Endothelial cell (in vitro differentiated cells): ENCODE measurements at regions not wholly inside any gene's neighbourhood (a gene's known extent, or its start where the extent isn't known, plus 50 kb on each side); places are given as distances from the start of the nearest gene placed in this dataset.
"Not testable (repeated sequence)": the region's sequence is repeated elsewhere in the genome, so short reads cannot be mapped to it uniquely, and the experiment has no call there.

Experiments used
- DNase-seq: peaks from one replicate; pipeline ENCODE4 v3.0.0; 2021; ENCODE audit warnings: low spot score
- H3K27ac Mint-ChIP-seq: one replicate; pipeline ENCODE4 v1.8.0; 2021; ENCODE audit warnings: mixed read lengths, inconsistent platforms; ENCODE audit not compliant: unreplicated experiment
- H3K27me3 Mint-ChIP-seq: one replicate; pipeline ENCODE4 v1.8.0; 2021; ENCODE audit warnings: mild to moderate bottlenecking, moderate library complexity, mixed read lengths, inconsistent platforms; ENCODE audit not compliant: unreplicated experiment
- H3K36me3 Mint-ChIP-seq: one replicate; pipeline ENCODE4 v1.8.0; 2021; ENCODE audit warnings: mild to moderate bottlenecking, low read depth, mixed read lengths, inconsistent platforms; ENCODE audit not compliant: unreplicated experiment
- H3K4me1 Mint-ChIP-seq: one replicate; pipeline ENCODE4 v1.8.0; 2021; ENCODE audit warnings: mild to moderate bottlenecking, mixed read lengths, inconsistent platforms; ENCODE audit not compliant: unreplicated experiment
- H3K4me3 Mint-ChIP-seq: one replicate; pipeline ENCODE4 v1.8.0; 2021; ENCODE audit warnings: mild to moderate bottlenecking, mixed read lengths, inconsistent platforms; ENCODE audit not compliant: unreplicated experiment
- H3K9me3 Mint-ChIP-seq: one replicate; pipeline ENCODE4 v1.8.0; 2021; ENCODE audit warnings: mixed read lengths, inconsistent platforms; ENCODE audit not compliant: unreplicated experiment

- H3K9me3 Mint-ChIP-seq, H3K4me1 Mint-ChIP-seq, H3K27me3 Mint-ChIP-seq, H3K36me3 Mint-ChIP-seq, H3K27ac Mint-ChIP-seq, H3K4me3 Mint-ChIP-seq, DNase-seq: not testable (repeated sequence)
Observed at GRCh38 chr15:22598552-22598951, 139.8 kb downstream of the GOLGA6L22 start.

- not testable (repeated sequence) for H3K4me1 Mint-ChIP-seq, H3K27ac Mint-ChIP-seq, H3K9me3 Mint-ChIP-seq, H3K4me3 Mint-ChIP-seq, DNase-seq, H3K36me3 Mint-ChIP-seq, H3K27me3 Mint-ChIP-seq
Observed at GRCh38 chr15:22599526-22600320, 141.0 kb downstream of the GOLGA6L22 start.

DNA sequence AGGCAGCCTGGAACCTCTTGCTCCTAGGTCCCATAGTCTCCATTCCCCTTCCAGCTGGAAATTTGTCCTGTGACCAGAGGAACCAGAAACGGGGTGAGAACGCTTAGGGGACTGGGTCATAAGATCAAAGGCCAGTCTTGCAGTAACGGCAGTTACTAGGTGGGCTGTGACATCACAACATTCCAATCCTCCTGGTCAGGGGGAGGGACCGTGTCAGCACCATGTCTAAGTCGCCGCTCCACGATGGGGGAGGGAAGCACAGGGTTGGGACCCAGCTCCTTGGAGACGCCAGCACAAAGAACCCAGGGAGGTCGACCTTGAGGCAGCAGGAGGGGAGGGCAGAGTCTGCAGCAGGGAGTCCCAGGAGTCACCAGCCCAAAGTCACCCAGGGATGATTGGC, 158.3 kb downstream of the GOLGA6L22 start:
- H3K27me3 Mint-ChIP-seq, H3K9me3 Mint-ChIP-seq, H3K27ac Mint-ChIP-seq, DNase-seq, H3K4me1 Mint-ChIP-seq, H3K4me3 Mint-ChIP-seq, H3K36me3 Mint-ChIP-seq: not testable (repeated sequence)

DNA sequence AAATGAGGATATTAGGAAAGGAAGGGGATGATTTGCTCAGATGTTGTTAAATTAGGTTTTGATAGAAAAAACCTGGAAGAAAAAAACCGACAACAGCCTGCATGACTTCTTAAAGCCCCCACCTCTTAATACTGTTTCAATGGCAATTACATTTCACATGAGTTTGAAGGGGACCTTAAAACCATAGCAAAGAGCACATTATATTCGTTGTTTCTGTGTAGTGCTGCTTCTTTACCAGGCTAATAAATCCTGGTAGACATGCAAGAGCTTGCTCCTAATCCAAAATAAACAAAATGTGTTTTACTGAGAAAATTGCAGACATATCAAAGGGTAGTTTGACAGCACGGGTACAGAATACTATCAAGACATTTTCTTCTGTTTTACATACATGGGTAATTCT, 154.7 kb upstream of the NIPA1 start:
- not testable (repeated sequence) for H3K9me3 Mint-ChIP-seq, H3K36me3 Mint-ChIP-seq, DNase-seq, H3K27me3 Mint-ChIP-seq, H3K27ac Mint-ChIP-seq, H3K4me3 Mint-ChIP-seq, H3K4me1 Mint-ChIP-seq

DNA sequence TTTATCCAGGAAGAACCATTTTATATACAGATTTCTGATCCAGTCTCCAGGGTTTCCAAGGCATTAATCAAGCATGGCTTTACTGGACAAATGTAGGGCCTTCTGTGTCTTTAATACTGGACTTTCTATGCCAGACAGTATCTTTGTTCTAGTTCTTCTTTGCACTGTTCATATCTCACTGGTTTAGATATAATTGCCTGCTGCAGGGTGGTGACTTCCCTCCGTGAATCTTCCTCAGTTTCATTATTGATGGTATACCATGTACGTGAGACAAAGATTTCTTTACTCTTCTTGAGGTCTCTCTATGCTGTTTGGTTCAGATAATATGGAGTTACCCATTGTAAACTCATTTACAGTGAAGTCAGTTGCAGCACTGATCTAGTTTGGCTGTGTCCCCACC, 146.5 kb upstream of the NIPA1 start:
- H3K27ac Mint-ChIP-seq, H3K4me3 Mint-ChIP-seq, H3K4me1 Mint-ChIP-seq, H3K36me3 Mint-ChIP-seq, H3K9me3 Mint-ChIP-seq, DNase-seq, H3K27me3 Mint-ChIP-seq: not testable (repeated sequence)

DNA sequence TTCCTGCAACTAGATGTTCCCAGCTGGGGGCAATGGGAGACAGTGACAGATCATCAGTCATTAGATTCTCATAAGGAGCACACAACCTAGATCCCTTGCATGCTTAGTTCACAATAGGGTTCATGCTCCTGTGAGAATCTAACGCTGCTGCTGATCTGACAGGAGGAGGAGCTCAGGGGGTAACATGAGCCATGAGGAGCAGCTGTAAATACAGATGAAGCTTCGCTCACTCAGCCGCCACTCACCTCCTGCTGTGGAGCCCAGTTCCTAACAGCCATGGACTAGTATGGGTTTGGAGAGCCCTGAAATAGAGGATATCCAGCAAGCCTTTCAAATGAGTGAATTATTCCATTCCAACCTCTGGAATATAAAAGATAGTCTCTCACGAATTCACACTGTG, 137.0 kb upstream of the NIPA1 start:
- not testable (repeated sequence) for H3K9me3 Mint-ChIP-seq, H3K36me3 Mint-ChIP-seq, H3K4me3 Mint-ChIP-seq, H3K27me3 Mint-ChIP-seq, DNase-seq, H3K4me1 Mint-ChIP-seq, H3K27ac Mint-ChIP-seq

- H3K27ac Mint-ChIP-seq, H3K9me3 Mint-ChIP-seq, DNase-seq, H3K27me3 Mint-ChIP-seq, H3K4me1 Mint-ChIP-seq, H3K4me3 Mint-ChIP-seq, H3K36me3 Mint-ChIP-seq: not testable (repeated sequence)
Observed at GRCh38 chr15:22651179-22651578, 135.3 kb upstream of the NIPA1 start.

- H3K9me3 Mint-ChIP-seq, H3K27ac Mint-ChIP-seq, H3K36me3 Mint-ChIP-seq, H3K27me3 Mint-ChIP-seq: not testable (repeated sequence)
- H3K4me3 Mint-ChIP-seq, result peak overlapping the region; percentile 89
- H3K4me1 Mint-ChIP-seq, result peaks cover 16% of the 10 kb centered on the region
- DNase-seq, result peak; percentile 50
Observed at GRCh38 chr15:22664294-22665058, 122.0 kb upstream of the NIPA1 start.

DNA sequence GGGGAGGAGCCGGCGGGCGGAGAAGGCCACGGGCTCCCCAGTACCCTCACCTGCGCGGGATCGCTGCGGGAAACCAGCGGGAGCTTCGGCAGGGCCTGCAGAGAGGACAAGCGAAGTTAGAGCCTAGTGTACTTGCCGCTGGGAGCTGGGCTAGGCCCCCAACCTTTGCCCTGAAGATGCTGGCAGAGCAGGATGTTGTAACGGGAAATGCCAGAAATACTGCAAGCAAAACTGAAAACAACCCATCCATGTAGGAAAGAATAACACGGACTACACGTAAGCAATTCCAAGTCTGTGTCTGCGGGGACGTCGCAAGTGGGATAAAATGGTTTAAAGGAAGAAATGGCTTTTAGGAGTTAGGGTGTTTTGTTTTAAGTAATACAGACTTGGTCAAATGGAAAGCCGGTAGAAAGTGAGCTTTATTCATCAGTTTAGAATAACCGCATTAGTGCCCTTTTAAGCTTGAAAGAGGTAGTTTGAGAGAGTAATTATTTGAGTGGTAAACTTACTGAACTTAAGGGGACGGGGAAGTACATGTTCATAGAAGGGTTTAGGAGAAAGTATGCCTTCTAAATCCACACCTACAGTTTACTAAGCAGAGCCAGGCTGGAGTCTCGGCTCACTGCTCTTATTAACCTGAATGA, 121.3 kb upstream of the NIPA1 start:
- H3K4me3 Mint-ChIP-seq, result peak overlapping the region; percentile 92
- peak overlapping the region; percentile 98 for H3K27ac Mint-ChIP-seq
- H3K4me1 Mint-ChIP-seq, result peaks cover 16% of the 10 kb centered on the region
- peak; percentile 32 for DNase-seq
- not testable (repeated sequence) for H3K36me3 Mint-ChIP-seq, H3K9me3 Mint-ChIP-seq, H3K27me3 Mint-ChIP-seq

- peaks cover 16% of the 10 kb centered on the region for H3K4me1 Mint-ChIP-seq
- H3K27me3 Mint-ChIP-seq, H3K36me3 Mint-ChIP-seq, DNase-seq, H3K9me3 Mint-ChIP-seq: not testable (repeated sequence)
- H3K4me3 Mint-ChIP-seq, result peak overlapping the region; percentile 92
- H3K27ac Mint-ChIP-seq, result peak overlapping the region; percentile 98
Observed at GRCh38 chr15:22665711-22666110, 120.7 kb upstream of the NIPA1 start.

GRCh38 chr15:22684786-22685185, 101.7 kb upstream of the NIPA1 start:
- not testable (repeated sequence) for H3K27ac Mint-ChIP-seq, H3K9me3 Mint-ChIP-seq, H3K4me3 Mint-ChIP-seq, DNase-seq, H3K36me3 Mint-ChIP-seq, H3K4me1 Mint-ChIP-seq, H3K27me3 Mint-ChIP-seq

DNA sequence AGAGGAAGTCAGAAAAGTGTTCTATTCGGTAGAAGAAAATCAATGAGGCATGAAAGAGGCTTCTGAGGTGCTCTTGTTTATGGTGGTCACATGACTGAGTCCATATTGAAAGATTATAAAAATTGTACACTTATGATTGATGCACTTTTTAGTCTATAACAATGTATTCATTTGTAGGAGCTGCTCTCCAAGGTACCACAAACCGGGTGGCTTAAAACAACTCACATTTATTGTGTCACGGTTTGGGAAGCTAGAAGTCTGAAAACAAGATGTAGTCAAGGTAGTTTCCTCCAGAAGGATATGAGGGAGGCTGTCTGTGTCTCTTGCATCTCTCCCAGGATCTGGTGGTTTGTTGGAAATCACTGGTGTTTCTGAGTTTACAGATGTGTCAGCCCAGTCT, 86.6 kb upstream of the NIPA1 start:
- not testable (repeated sequence) for H3K27me3 Mint-ChIP-seq, H3K9me3 Mint-ChIP-seq, H3K36me3 Mint-ChIP-seq, H3K4me3 Mint-ChIP-seq, DNase-seq, H3K4me1 Mint-ChIP-seq, H3K27ac Mint-ChIP-seq
